ENCODE measurements at regions not wholly inside any gene's neighbourhood (a gene's known extent, or its start where the extent isn't known, plus 50 kb on each side); places are given as distances from the start of the nearest gene placed in this dataset.

GRCh38 chr5:175382171-175382570 lies 61.8 kb downstream of the DRD1 start:
- Histone ChIP-seq H3K4me3 (ENCODE audit: low read length, poor library complexity, severe bottlenecking) (no peak overlapping the region), H3K9ac (ENCODE audit: low read depth, low read length, poor library complexity, severe bottlenecking) (no peak overlapping the region), H3K9me3 (ENCODE audit: insufficient read depth, low read depth, low read length) (no peaks in the 10 kb centered on the region), H3K79me2 (ENCODE audit: insufficient read depth, low read length) (no peaks in the 10 kb centered on the region), H3K27me3 (ENCODE audit: insufficient read depth, low read length, poor library complexity, severe bottlenecking) (no peaks in the 10 kb centered on the region), H3K36me3 (ENCODE audit: insufficient read depth, low read length) (no peaks in the 10 kb centered on the region), H3K9me2 (replicated peaks; ENCODE audit: low read depth, low read length) (no peaks in the 10 kb centered on the region), H3K4me1 (ENCODE audit: insufficient read depth, low read length, poor library complexity, severe bottlenecking) (no peaks in the 10 kb centered on the region), H3F3A (ENCODE audit: low read depth) (no peaks in the 10 kb centered on the region), H4K20me1 (ENCODE audit: insufficient read depth, low read length, poor library complexity, severe bottlenecking) (no peaks in the 10 kb centered on the region), H2AFZ (ENCODE audit: low read length) (no peak overlapping the region), H3K4me2 (ENCODE audit: low read depth, low read length, poor library complexity, severe bottlenecking) (no peak overlapping the region)
- TF ChIP-seq EZH2phosphoT487 (IDR thresholded peaks at IDR 0.05; ENCODE audit: borderline replicate concordance): no peak
- no peak for TF ChIP-seq CTCF (conservative IDR thresholded peaks at IDR 0.05; ENCODE audit: low read length)

GRCh38 chr5:175381130-175381529 lies 62.9 kb downstream of the DRD1 start:
- Histone ChIP-seq H3F3A (ENCODE audit: low read depth) (no peaks in the 10 kb centered on the region), H4K20me1 (ENCODE audit: insufficient read depth, low read length, poor library complexity, severe bottlenecking) (no peaks in the 10 kb centered on the region), H3K27me3 (ENCODE audit: insufficient read depth, low read length, poor library complexity, severe bottlenecking) (no peaks in the 10 kb centered on the region), H3K9me3 (ENCODE audit: insufficient read depth, low read depth, low read length) (no peaks in the 10 kb centered on the region), H3K4me1 (ENCODE audit: insufficient read depth, low read length, poor library complexity, severe bottlenecking) (no peaks in the 10 kb centered on the region), H3K79me2 (ENCODE audit: insufficient read depth, low read length) (no peaks in the 10 kb centered on the region), H3K4me2 (ENCODE audit: low read depth, low read length, poor library complexity, severe bottlenecking) (no peak overlapping the region), H3K9me2 (replicated peaks; ENCODE audit: low read depth, low read length) (no peaks in the 10 kb centered on the region), H2AFZ (ENCODE audit: low read length) (no peak overlapping the region), H3K9ac (ENCODE audit: low read depth, low read length, poor library complexity, severe bottlenecking) (no peak overlapping the region), H3K36me3 (ENCODE audit: insufficient read depth, low read length) (no peaks in the 10 kb centered on the region), H3K4me3 (ENCODE audit: low read length, poor library complexity, severe bottlenecking) (no peak overlapping the region)
- TF ChIP-seq CTCF (conservative IDR thresholded peaks at IDR 0.05; ENCODE audit: low read length): no peak
- TF ChIP-seq EZH2phosphoT487 (IDR thresholded peaks at IDR 0.05; ENCODE audit: borderline replicate concordance): no peak

- Histone ChIP-seq H3K4me2 (ENCODE audit: low read depth, low read length, poor library complexity, severe bottlenecking) (no peak overlapping the region), H3F3A (ENCODE audit: low read depth) (no peaks in the 10 kb centered on the region), H3K9me2 (replicated peaks; ENCODE audit: low read depth, low read length) (no peaks in the 10 kb centered on the region), H3K36me3 (ENCODE audit: insufficient read depth, low read length) (no peaks in the 10 kb centered on the region), H4K20me1 (ENCODE audit: insufficient read depth, low read length, poor library complexity, severe bottlenecking) (no peaks in the 10 kb centered on the region), H3K79me2 (ENCODE audit: insufficient read depth, low read length) (no peaks in the 10 kb centered on the region), H3K27me3 (ENCODE audit: insufficient read depth, low read length, poor library complexity, severe bottlenecking) (no peaks in the 10 kb centered on the region), H2AFZ (ENCODE audit: low read length) (no peak overlapping the region), H3K9ac (ENCODE audit: low read depth, low read length, poor library complexity, severe bottlenecking) (no peak overlapping the region), H3K4me3 (ENCODE audit: low read length, poor library complexity, severe bottlenecking) (no peak overlapping the region), H3K9me3 (ENCODE audit: insufficient read depth, low read depth, low read length) (no peaks in the 10 kb centered on the region), H3K4me1 (ENCODE audit: insufficient read depth, low read length, poor library complexity, severe bottlenecking) (no peaks in the 10 kb centered on the region)
- TF ChIP-seq CTCF (conservative IDR thresholded peaks at IDR 0.05; ENCODE audit: low read length): no peak
- no peak for TF ChIP-seq EZH2phosphoT487 (IDR thresholded peaks at IDR 0.05; ENCODE audit: borderline replicate concordance)
Measured at GRCh38 chr5:175380701-175381100, 63.3 kb downstream of the DRD1 start.
